ENCODE measurements at regions not wholly inside any gene's neighbourhood (a gene's known extent, or its start where the extent isn't known, plus 50 kb on each side); places are given as distances from the start of the nearest gene placed in this dataset.

DNA sequence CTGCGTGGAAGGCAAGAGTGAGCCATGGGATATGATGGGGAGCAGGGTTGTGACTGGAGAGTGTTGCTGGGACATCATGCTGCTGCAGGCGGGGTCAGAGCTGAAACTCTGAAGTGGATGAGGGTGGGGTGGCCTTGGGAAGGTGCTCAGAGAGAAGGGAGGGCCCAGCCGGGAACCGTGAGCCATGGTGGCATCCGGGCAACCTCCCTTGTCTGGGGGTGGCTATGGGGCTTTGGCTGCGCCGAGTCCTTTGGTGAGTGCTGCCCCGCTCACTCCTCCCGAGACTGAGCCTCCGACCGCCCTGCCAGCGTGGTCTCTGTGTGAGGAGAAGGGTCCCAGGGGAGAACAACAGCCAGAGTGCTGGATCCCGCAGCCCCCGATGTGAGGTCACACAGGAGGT is 632.0 kb downstream of the BRD1 start:
- no peak for TF ChIP-seq ZNF274 (IDR thresholded peaks at IDR 0.05; ENCODE audit: low read depth, low read length)
- TF ChIP-seq, protein P1, sequence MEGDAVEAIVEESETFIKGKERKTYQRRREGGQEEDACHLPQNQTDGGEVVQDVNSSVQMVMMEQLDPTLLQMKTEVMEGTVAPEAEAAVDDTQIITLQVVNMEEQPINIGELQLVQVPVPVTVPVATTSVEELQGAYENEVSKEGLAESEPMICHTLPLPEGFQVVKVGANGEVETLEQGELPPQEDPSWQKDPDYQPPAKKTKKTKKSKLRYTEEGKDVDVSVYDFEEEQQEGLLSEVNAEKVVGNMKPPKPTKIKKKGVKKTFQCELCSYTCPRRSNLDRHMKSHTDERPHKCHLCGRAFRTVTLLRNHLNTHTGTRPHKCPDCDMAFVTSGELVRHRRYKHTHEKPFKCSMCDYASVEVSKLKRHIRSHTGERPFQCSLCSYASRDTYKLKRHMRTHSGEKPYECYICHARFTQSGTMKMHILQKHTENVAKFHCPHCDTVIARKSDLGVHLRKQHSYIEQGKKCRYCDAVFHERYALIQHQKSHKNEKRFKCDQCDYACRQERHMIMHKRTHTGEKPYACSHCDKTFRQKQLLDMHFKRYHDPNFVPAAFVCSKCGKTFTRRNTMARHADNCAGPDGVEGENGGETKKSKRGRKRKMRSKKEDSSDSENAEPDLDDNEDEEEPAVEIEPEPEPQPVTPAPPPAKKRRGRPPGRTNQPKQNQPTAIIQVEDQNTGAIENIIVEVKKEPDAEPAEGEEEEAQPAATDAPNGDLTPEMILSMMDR (IDR thresholded peaks at IDR 0.05 in 2 of 3, conservative IDR thresholded peaks at IDR 0.05 in 1 of 3; ENCODE audit: borderline replicate concordance in 1 of 3, insufficient read depth in 1 of 3, low read depth in 2 of 3, low read length in 2 of 3), result no peak
- TF ChIP-seq TCF7L2 (IDR thresholded peaks at IDR 0.05; ENCODE audit: borderline replicate concordance, extremely low read depth, insufficient read depth, insufficient read length), result no peak
- no peak for TF ChIP-seq ELF1 (IDR thresholded peaks at IDR 0.05; ENCODE audit: borderline replicate concordance, low read depth)
- TF ChIP-seq, protein P2, sequence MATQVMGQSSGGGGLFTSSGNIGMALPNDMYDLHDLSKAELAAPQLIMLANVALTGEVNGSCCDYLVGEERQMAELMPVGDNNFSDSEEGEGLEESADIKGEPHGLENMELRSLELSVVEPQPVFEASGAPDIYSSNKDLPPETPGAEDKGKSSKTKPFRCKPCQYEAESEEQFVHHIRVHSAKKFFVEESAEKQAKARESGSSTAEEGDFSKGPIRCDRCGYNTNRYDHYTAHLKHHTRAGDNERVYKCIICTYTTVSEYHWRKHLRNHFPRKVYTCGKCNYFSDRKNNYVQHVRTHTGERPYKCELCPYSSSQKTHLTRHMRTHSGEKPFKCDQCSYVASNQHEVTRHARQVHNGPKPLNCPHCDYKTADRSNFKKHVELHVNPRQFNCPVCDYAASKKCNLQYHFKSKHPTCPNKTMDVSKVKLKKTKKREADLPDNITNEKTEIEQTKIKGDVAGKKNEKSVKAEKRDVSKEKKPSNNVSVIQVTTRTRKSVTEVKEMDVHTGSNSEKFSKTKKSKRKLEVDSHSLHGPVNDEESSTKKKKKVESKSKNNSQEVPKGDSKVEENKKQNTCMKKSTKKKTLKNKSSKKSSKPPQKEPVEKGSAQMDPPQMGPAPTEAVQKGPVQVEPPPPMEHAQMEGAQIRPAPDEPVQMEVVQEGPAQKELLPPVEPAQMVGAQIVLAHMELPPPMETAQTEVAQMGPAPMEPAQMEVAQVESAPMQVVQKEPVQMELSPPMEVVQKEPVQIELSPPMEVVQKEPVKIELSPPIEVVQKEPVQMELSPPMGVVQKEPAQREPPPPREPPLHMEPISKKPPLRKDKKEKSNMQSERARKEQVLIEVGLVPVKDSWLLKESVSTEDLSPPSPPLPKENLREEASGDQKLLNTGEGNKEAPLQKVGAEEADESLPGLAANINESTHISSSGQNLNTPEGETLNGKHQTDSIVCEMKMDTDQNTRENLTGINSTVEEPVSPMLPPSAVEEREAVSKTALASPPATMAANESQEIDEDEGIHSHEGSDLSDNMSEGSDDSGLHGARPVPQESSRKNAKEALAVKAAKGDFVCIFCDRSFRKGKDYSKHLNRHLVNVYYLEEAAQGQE (IDR thresholded peaks at IDR 0.05; ENCODE audit: low read depth), result no peak
- no peak for TF ChIP-seq JUND (IDR thresholded peaks at IDR 0.05)
- no peak for TF ChIP-seq EZH2phosphoT487 (IDR thresholded peaks at IDR 0.05; ENCODE audit: borderline replicate concordance)
